PFSK-1 (cell line): ENCODE measurements at regions not wholly inside any gene's neighbourhood (a gene's known extent, or its start where the extent isn't known, plus 50 kb on each side); places are given as distances from the start of the nearest gene placed in this dataset.

Experiments
- FOXP2 ChIP-seq: optimal IDR thresholded peaks from 2 replicates; pipeline ENCODE3; 2011; ENCODE audit warnings: borderline replicate concordance, control low read depth, inconsistent platforms; ENCODE audit not compliant: insufficient read depth; ENCODE audit errors: extremely low read length, extremely low read depth
- POLR2AphosphoS5 ChIP-seq: IDR thresholded peaks from 2 replicates; pipeline ENCODE4 v1.6.1; 2012; ENCODE audit warnings: low read depth, mild to moderate bottlenecking, control low read depth, low read length, moderate library complexity
- SIN3A ChIP-seq: IDR thresholded peaks from 2 replicates; pipeline ENCODE4 v1.6.1; 2012; ENCODE audit warnings: mild to moderate bottlenecking, low read length, moderate library complexity, borderline replicate concordance; ENCODE audit not compliant: insufficient read depth
- TAF1 ChIP-seq: IDR thresholded peaks from 2 replicates; pipeline ENCODE4 v1.6.1; 2012; ENCODE audit warnings: low read length, control low read depth, borderline replicate concordance; ENCODE audit not compliant: insufficient read depth
- TF ChIP-seq, protein P1 (sequence below), 2 experiments: IDR thresholded peaks; 2 replicates each; pipeline versions ENCODE4 v1.6.1 to v1.8.0; 2011 to 2012; ENCODE audit warnings: low read depth in 2 of 2, low read length in 2 of 2, control low read depth in 1 of 2, inconsistent platforms in 1 of 2, mild to moderate bottlenecking in 1 of 2, moderate library complexity in 1 of 2; ENCODE audit not compliant: insufficient read depth in 1 of 2

DNA sequence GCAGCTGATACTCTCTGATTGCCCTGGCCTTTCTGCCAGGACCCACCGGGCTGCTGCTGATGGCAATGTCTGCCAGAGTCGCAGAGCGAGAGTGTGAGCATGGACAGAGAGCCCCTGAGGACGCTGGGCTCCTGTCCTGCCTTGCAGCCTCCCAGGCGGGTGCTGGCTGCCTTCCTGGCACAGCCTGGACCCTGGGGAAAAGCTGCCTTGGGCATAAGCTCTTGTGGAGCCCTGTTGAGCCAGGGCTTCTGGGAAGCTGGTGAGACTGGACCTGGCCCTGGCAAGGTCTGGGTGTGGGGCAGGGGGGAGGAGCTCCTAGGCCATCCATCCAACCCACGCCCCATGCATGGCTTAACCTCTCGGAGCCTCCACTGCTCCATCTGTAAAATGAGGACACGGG lies 105.8 kb upstream of the WNT4 start:
- TF ChIP-seq POLR2AphosphoS5 (no peak), FOXP2 (no peak), SIN3A (no peak), TAF1 (no peak)
- TF ChIP-seq, protein P1, sequence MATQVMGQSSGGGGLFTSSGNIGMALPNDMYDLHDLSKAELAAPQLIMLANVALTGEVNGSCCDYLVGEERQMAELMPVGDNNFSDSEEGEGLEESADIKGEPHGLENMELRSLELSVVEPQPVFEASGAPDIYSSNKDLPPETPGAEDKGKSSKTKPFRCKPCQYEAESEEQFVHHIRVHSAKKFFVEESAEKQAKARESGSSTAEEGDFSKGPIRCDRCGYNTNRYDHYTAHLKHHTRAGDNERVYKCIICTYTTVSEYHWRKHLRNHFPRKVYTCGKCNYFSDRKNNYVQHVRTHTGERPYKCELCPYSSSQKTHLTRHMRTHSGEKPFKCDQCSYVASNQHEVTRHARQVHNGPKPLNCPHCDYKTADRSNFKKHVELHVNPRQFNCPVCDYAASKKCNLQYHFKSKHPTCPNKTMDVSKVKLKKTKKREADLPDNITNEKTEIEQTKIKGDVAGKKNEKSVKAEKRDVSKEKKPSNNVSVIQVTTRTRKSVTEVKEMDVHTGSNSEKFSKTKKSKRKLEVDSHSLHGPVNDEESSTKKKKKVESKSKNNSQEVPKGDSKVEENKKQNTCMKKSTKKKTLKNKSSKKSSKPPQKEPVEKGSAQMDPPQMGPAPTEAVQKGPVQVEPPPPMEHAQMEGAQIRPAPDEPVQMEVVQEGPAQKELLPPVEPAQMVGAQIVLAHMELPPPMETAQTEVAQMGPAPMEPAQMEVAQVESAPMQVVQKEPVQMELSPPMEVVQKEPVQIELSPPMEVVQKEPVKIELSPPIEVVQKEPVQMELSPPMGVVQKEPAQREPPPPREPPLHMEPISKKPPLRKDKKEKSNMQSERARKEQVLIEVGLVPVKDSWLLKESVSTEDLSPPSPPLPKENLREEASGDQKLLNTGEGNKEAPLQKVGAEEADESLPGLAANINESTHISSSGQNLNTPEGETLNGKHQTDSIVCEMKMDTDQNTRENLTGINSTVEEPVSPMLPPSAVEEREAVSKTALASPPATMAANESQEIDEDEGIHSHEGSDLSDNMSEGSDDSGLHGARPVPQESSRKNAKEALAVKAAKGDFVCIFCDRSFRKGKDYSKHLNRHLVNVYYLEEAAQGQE (IDR thresholded peaks at IDR 0.05; ENCODE audit: insufficient read depth in 1 of 2, low read depth in 2 of 2, low read length in 2 of 2) = no peak

DNA sequence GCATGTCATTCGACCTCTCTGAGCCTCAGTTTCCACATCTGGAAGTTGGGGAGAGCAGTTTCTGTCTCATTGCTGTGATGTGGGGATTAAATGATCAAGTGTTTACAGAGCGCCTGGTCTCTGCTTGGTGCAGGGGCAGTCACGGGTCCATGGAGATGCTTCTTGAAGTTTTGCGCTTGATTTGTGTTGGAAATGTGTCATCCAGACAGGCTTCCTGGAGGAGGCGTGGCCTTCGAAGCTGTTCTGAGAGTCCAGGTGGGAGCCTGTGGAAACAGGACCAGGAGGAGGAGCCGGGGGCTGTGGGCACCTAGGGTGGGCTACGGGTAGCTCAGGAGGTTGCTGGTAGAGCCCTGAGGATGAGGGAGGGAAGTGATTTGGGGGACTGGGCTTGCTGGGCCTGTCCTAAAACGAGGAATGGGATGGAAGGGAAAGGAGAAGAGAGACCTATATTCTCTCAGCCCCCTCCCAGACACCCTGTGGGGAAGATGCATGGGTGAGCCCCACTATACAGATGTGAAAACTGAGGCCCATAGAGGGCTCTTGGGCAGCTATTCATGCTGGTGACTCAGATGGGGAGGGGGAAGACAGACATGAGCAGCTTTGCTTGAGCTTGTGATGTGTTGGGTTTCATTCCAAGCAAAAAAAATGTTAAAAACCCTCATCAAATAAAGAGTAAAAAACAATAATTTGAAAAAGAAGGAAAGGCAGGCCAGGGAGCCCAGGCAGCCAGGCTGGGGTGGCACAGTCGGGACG lies 107.2 kb upstream of the WNT4 start:
- TF ChIP-seq SIN3A = no peak
- no peak for TF ChIP-seq POLR2AphosphoS5
- TF ChIP-seq, protein P1 (IDR thresholded peaks at IDR 0.05; ENCODE audit: insufficient read depth in 1 of 2, low read depth in 2 of 2, low read length in 2 of 2) = no peak
- TF ChIP-seq FOXP2 = no peak
- TF ChIP-seq TAF1 = no peak

DNA sequence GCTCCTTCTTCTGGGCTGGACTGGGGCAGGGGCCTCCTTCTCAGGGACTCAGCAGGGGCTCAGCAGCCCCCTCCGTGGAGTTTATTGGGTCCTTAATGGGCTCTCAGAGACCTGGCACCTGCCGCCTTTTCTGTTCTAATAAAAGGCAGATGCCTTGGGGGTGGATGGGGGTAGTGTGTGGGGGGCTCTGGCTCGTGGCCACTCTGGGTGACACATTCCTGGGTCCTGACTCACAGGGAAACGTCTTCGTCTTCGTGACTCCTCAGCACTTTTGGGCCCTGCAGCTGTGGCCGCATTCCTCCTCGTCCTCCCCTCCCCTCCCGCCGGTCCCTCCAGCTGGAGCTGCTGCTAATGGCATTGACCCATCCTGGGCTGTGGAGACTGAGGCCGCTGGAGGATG lies 107.8 kb upstream of the WNT4 start:
- TF ChIP-seq POLR2AphosphoS5 (no peak), SIN3A (no peak), FOXP2 (no peak), TAF1 (no peak)
- TF ChIP-seq, protein P1 (IDR thresholded peaks at IDR 0.05; ENCODE audit: insufficient read depth in 1 of 2, low read depth in 2 of 2, low read length in 2 of 2) = no peak

DNA sequence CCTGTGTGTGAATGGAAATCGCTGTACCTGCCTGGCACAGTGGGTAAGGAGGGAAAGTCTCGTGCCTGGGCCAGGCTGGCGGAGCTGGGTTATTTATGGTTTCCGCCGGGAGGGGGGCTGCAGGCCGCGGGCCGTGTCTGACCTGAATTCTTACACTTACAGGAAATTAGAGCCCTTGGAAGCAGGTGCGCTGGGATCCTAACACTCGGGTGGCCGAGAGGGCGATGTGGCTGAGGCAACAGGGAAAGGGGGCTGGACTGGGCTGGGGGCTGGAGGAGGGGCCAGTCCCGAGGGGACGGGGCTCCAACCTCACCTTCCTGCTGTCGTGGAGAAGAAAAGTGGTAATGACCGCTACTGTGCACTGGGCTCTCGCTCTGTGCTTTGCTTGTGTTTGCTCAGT lies 109.4 kb upstream of the WNT4 start:
- TF ChIP-seq POLR2AphosphoS5 (no peak), FOXP2 (no peak), SIN3A (no peak), TAF1 (no peak)
- TF ChIP-seq, protein P1 (IDR thresholded peaks at IDR 0.05; ENCODE audit: insufficient read depth in 1 of 2, low read depth in 2 of 2, low read length in 2 of 2) = no peak
